MM.1S (cell line): ENCODE measurements at regions not wholly inside any gene's neighbourhood (a gene's known extent, or its start where the extent isn't known, plus 50 kb on each side); places are given as distances from the start of the nearest gene placed in this dataset.

Experiments used
- DNase-seq: peaks from one replicate; pipeline ENCODE4 v3.0.0-alpha.2; 2015
- H2AFZ ChIP-seq: fragments of 300-600 bp; sonication (generic); 2 replicates; pipeline ENCODE4 v1.6.0; 2016; ENCODE audit warnings: antibody characterized with exemption, low read length
- H3F3A ChIP-seq: fragments of 300-600 bp; sonication (generic); 2 replicates; pipeline ENCODE4 v1.6.1; 2016; ENCODE audit warnings: mild to moderate bottlenecking, antibody characterized with exemption, low read length, moderate library complexity, mixed read lengths; ENCODE audit not compliant: insufficient read depth
- H3K27ac ChIP-seq: fragments of 300-600 bp; sonication (generic); 2 replicates; pipeline ENCODE4 v1.5.1; 2016; ENCODE audit warnings: mild to moderate bottlenecking, low read length
- H3K27me3 ChIP-seq: fragments of 300-600 bp; sonication (generic); replicated peaks from 2 replicates; pipeline ENCODE4 v1.6.0; 2016; ENCODE audit warnings: low read length; ENCODE audit not compliant: insufficient read depth
- H3K36me3 ChIP-seq: fragments of 300-600 bp; sonication (generic); replicated peaks from 2 replicates; pipeline ENCODE4 v1.6.1; 2016; ENCODE audit warnings: mild to moderate bottlenecking, low read length, mixed read lengths; ENCODE audit not compliant: insufficient read depth
- H3K4me1 ChIP-seq: fragments of 300-600 bp; sonication (generic); 2 replicates; pipeline ENCODE4 v1.6.1; 2016; ENCODE audit warnings: low read length, mixed read lengths
- H3K4me2 ChIP-seq: fragments of 300-600 bp; sonication (generic); 2 replicates; pipeline ENCODE4 v1.6.0; 2016; ENCODE audit warnings: low read depth, low read length
- H3K4me3 ChIP-seq: fragments of 300-600 bp; sonication (generic); 2 replicates; pipeline ENCODE4 v1.5.1; 2016; ENCODE audit warnings: low read length, mixed read lengths
- H3K79me2 ChIP-seq: fragments of 300-600 bp; sonication (generic); 2 replicates; pipeline ENCODE4 v1.6.1; 2016; ENCODE audit warnings: mixed run types, low read length, mixed read lengths
- H3K9ac ChIP-seq: fragments of 300-600 bp; sonication (generic); 2 replicates; pipeline ENCODE4 v1.6.1; 2016; ENCODE audit warnings: low read length, mixed read lengths
- H3K9me2 ChIP-seq: fragments of 300-600 bp; sonication (generic); replicated peaks from 2 replicates; pipeline ENCODE4 v1.6.1; 2016; ENCODE audit warnings: mild to moderate bottlenecking, low read length, mixed read lengths; ENCODE audit not compliant: insufficient read depth
- H3K9me3 ChIP-seq: fragments of 300-600 bp; sonication (generic); replicated peaks from 2 replicates; pipeline ENCODE4 v1.6.1; 2016; ENCODE audit warnings: mild to moderate bottlenecking, low read length, mixed read lengths; ENCODE audit not compliant: insufficient read depth
- H4K20me1 ChIP-seq: fragments of 300-600 bp; sonication (generic); 2 replicates; pipeline ENCODE4 v1.6.1; 2016; ENCODE audit warnings: mild to moderate bottlenecking, low read length, moderate library complexity, mixed read lengths; ENCODE audit not compliant: insufficient read depth
- CTCF ChIP-seq: fragments of 300-600 bp; sonication (generic); IDR thresholded peaks from 2 replicates; pipeline ENCODE4 v1.5.1; 2016; ENCODE audit warnings: antibody characterized with exemption, low read length, mixed read lengths
- EZH2 ChIP-seq: fragments of 300-600 bp; sonication (generic); optimal IDR thresholded peaks from 2 replicates; pipeline ENCODE3; 2017; ENCODE audit warnings: low read depth, mild to moderate bottlenecking, antibody characterized with exemption, low read length, mixed read lengths
- EZH2phosphoT487 ChIP-seq: fragments of 300-600 bp; sonication (generic); IDR thresholded peaks from 2 replicates; pipeline ENCODE4 v1.6.1; 2018; ENCODE audit warnings: antibody characterized with exemption, low read length

GRCh38 chr20:55159230-55159629 is 683.8 kb downstream of the DOK5 start:
- Histone ChIP-seq H3K9ac (no peak overlapping the region), H3K9me2 (no peaks in the 10 kb centered on the region), H3K4me1 (no peaks in the 10 kb centered on the region), H3K27me3 (no peaks in the 10 kb centered on the region), H2AFZ (no peak overlapping the region), H3K36me3 (no peaks in the 10 kb centered on the region), H3K9me3 (no peaks in the 10 kb centered on the region), H3F3A (no peaks in the 10 kb centered on the region), H3K79me2 (no peaks in the 10 kb centered on the region), H3K27ac (no peak overlapping the region), H3K4me2 (no peak overlapping the region), H3K4me3 (no peak overlapping the region), H4K20me1 (no peaks in the 10 kb centered on the region)
- TF ChIP-seq EZH2phosphoT487: no peak
- no peak for TF ChIP-seq CTCF
- no peak for TF ChIP-seq EZH2
- no peak for DNase-seq

GRCh38 chr20:55158446-55158845 is 683.1 kb downstream of the DOK5 start:
- H3K4me2 ChIP-seq: no peak overlapping the region
- H3K27me3 ChIP-seq: no peaks in the 10 kb centered on the region
- no peaks in the 10 kb centered on the region for H3K9me2 ChIP-seq
- no peak overlapping the region for H3K9ac ChIP-seq
- no peaks in the 10 kb centered on the region for H3K79me2 ChIP-seq
- no peak overlapping the region for H2AFZ ChIP-seq
- no peak for DNase-seq
- H3K27ac ChIP-seq: no peak overlapping the region
- no peaks in the 10 kb centered on the region for H3K36me3 ChIP-seq
- no peak for TF ChIP-seq EZH2
- no peak for TF ChIP-seq EZH2phosphoT487
- no peaks in the 10 kb centered on the region for H3K9me3 ChIP-seq
- H3K4me1 ChIP-seq: no peaks in the 10 kb centered on the region
- no peaks in the 10 kb centered on the region for H4K20me1 ChIP-seq
- no peaks in the 10 kb centered on the region for H3F3A ChIP-seq
- H3K4me3 ChIP-seq: no peak overlapping the region

GRCh38 chr20:55155360-55155759 is 680.0 kb downstream of the DOK5 start:
- no peak for TF ChIP-seq EZH2
- TF ChIP-seq CTCF: no peak
- TF ChIP-seq EZH2phosphoT487: no peak
- H2AFZ ChIP-seq: no peak overlapping the region
- no peak overlapping the region for H3K4me2 ChIP-seq
- no peak overlapping the region for H3K9ac ChIP-seq
- DNase-seq: no peak
- no peaks in the 10 kb centered on the region for H3K79me2 ChIP-seq
- no peaks in the 10 kb centered on the region for H3K27me3 ChIP-seq
- H3K27ac ChIP-seq: no peak overlapping the region
- H3K4me3 ChIP-seq: no peak overlapping the region
- H3K36me3 ChIP-seq: no peaks in the 10 kb centered on the region
- no peaks in the 10 kb centered on the region for H3K9me3 ChIP-seq
- no peaks in the 10 kb centered on the region for H3K9me2 ChIP-seq
- no peaks in the 10 kb centered on the region for H3F3A ChIP-seq
- H3K4me1 ChIP-seq: no peaks in the 10 kb centered on the region
- H4K20me1 ChIP-seq: no peaks in the 10 kb centered on the region

- Histone ChIP-seq H3K27me3 (no peaks in the 10 kb centered on the region), H3K9me3 (no peaks in the 10 kb centered on the region), H3K9ac (no peak overlapping the region), H3K79me2 (no peaks in the 10 kb centered on the region), H3K4me2 (no peak overlapping the region), H3K27ac (no peak overlapping the region), H3K36me3 (no peaks in the 10 kb centered on the region), H3F3A (no peaks in the 10 kb centered on the region), H3K4me3 (no peak overlapping the region), H3K9me2 (no peaks in the 10 kb centered on the region), H2AFZ (no peak overlapping the region), H3K4me1 (no peaks in the 10 kb centered on the region), H4K20me1 (no peaks in the 10 kb centered on the region)
- DNase-seq: no peak
- TF ChIP-seq EZH2phosphoT487: no peak
- TF ChIP-seq CTCF: no peak
- TF ChIP-seq EZH2: no peak
These were observed 677.7 kb downstream of the DOK5 start for GRCh38 chr20:55153001-55153645.
